ENCODE measurements at regions not wholly inside any gene's neighbourhood (a gene's known extent, or its start where the extent isn't known, plus 50 kb on each side); places are given as distances from the start of the nearest gene placed in this dataset.

GRCh38 chr1:239612379-239612778 lies 226.0 kb downstream of the CHRM3 start:
- TF ChIP-seq, protein P1, sequence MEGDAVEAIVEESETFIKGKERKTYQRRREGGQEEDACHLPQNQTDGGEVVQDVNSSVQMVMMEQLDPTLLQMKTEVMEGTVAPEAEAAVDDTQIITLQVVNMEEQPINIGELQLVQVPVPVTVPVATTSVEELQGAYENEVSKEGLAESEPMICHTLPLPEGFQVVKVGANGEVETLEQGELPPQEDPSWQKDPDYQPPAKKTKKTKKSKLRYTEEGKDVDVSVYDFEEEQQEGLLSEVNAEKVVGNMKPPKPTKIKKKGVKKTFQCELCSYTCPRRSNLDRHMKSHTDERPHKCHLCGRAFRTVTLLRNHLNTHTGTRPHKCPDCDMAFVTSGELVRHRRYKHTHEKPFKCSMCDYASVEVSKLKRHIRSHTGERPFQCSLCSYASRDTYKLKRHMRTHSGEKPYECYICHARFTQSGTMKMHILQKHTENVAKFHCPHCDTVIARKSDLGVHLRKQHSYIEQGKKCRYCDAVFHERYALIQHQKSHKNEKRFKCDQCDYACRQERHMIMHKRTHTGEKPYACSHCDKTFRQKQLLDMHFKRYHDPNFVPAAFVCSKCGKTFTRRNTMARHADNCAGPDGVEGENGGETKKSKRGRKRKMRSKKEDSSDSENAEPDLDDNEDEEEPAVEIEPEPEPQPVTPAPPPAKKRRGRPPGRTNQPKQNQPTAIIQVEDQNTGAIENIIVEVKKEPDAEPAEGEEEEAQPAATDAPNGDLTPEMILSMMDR (IDR thresholded peaks at IDR 0.05): no peak
- TF ChIP-seq FOXJ3 (CRISPR knock-in tag; IDR thresholded peaks at IDR 0.05; ENCODE audit: borderline replicate concordance) (no peak), KAT7 (CRISPR knock-in tag; IDR thresholded peaks at IDR 0.05; ENCODE audit: borderline replicate concordance) (no peak), MXD4 (CRISPR knock-in tag; IDR thresholded peaks at IDR 0.05; ENCODE audit: borderline replicate concordance) (no peak), ESRRA (CRISPR knock-in tag; IDR thresholded peaks at IDR 0.05; ENCODE audit: borderline replicate concordance) (no peak), TCF7 (CRISPR knock-in tag; IDR thresholded peaks at IDR 0.05; ENCODE audit: low read depth) (no peak), ATF1 (CRISPR knock-in tag; IDR thresholded peaks at IDR 0.05) (no peak), JUN (CRISPR knock-in tag; IDR thresholded peaks at IDR 0.05) (no peak), ELF4 (CRISPR knock-in tag; IDR thresholded peaks at IDR 0.05; ENCODE audit: low read depth) (no peak), USF2 (CRISPR knock-in tag; IDR thresholded peaks at IDR 0.05) (no peak), ZNF671 (CRISPR knock-in tag; IDR thresholded peaks at IDR 0.05) (no peak)
- TF ChIP-seq, protein P2, sequence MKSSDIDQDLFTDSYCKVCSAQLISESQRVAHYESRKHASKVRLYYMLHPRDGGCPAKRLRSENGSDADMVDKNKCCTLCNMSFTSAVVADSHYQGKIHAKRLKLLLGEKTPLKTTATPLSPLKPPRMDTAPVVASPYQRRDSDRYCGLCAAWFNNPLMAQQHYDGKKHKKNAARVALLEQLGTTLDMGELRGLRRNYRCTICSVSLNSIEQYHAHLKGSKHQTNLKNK (CRISPR knock-in tag; IDR thresholded peaks at IDR 0.05): no peak
- TF ChIP-seq, protein P3, sequence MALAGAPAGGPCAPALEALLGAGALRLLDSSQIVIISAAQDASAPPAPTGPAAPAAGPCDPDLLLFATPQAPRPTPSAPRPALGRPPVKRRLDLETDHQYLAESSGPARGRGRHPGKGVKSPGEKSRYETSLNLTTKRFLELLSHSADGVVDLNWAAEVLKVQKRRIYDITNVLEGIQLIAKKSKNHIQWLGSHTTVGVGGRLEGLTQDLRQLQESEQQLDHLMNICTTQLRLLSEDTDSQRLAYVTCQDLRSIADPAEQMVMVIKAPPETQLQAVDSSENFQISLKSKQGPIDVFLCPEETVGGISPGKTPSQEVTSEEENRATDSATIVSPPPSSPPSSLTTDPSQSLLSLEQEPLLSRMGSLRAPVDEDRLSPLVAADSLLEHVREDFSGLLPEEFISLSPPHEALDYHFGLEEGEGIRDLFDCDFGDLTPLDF (CRISPR knock-in tag; IDR thresholded peaks at IDR 0.05): no peak

Data from WTC11 (cell line).